MV-4-11 (cell line): ENCODE measurements at regions not wholly inside any gene's neighbourhood (a gene's known extent, or its start where the extent isn't known, plus 50 kb on each side); places are given as distances from the start of the nearest gene placed in this dataset.
"Not testable (repeated sequence)": the region's sequence is repeated elsewhere in the genome, so short reads cannot be mapped to it uniquely, and the experiment has no call there.

ENCODE experiments used
- DNase-seq: peaks from one replicate; lab custom pipeline; 2025; lab: John Stamatoyannopoulos, UW

- DNase-seq: no peak
These were observed 76.4 kb downstream of the MAGED4 start for GRCh38 chrX:52261125-52261462.

- peak; percentile 70 for DNase-seq
These were observed 76.9 kb downstream of the MAGED4 start for GRCh38 chrX:52261463-52262194.

- no peak for DNase-seq
These were observed 77.5 kb downstream of the MAGED4 start for GRCh38 chrX:52262195-52262546.

GRCh38 chrX:52263417-52263816 is 78.7 kb downstream of the MAGED4 start:
- DNase-seq: no peak

GRCh38 chrX:52265713-52266112 is 81.0 kb downstream of the MAGED4 start:
- no peak for DNase-seq

GRCh38 chrX:52268502-52268901 is 83.8 kb downstream of the MAGED4 start:
- DNase-seq: peak; percentile 63

GRCh38 chrX:52270453-52271116 is 85.9 kb downstream of the MAGED4 start:
- no peak for DNase-seq

GRCh38 chrX:52271206-52271605 is 86.5 kb downstream of the MAGED4 start:
- peak; percentile 22 for DNase-seq

- no peak for DNase-seq
These were observed 91.2 kb upstream of the XAGE2 start for GRCh38 chrX:52277666-52278065.

- DNase-seq: peak; percentile 84
These were observed 88.0 kb upstream of the XAGE2 start for GRCh38 chrX:52280812-52281211.

- DNase-seq: no peak
These were observed 84.0 kb upstream of the XAGE2 start for GRCh38 chrX:52284865-52285264.

GRCh38 chrX:52298968-52299367 is 69.9 kb upstream of the XAGE2 start:
- DNase-seq: not testable (repeated sequence)

GRCh38 chrX:52308532-52308931 is 60.3 kb upstream of the XAGE2 start:
- DNase-seq: not testable (repeated sequence)
